ENCODE measurements at regions not wholly inside any gene's neighbourhood (a gene's known extent, or its start where the extent isn't known, plus 50 kb on each side); places are given as distances from the start of the nearest gene placed in this dataset.

DNA sequence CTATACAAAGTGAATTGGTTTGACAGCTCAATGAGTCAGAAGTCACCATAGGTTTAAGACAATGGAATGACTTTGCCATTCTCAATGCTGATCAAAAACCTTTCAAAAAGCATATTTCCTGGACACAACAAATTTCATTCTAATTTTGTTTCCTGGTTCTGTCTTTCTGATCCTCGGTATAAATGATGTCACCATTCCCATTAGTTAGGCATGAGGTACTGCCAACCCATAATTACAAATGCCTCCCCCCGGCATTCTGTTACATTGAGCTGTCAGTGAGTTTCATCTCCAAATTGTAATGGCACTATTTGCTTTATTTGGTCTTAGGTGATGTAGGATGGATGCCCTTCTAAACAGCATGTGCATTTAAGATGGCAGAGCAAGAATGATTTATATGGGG, 81.7 kb upstream of the NFE2L3 start:
- Histone ChIP-seq H3K4me1 (ENCODE audit: insufficient read depth) (no peaks in the 10 kb centered on the region), H3K36me3 (no peaks in the 10 kb centered on the region), H3K9me3 (no peaks in the 10 kb centered on the region), H3K27me3 (no peaks in the 10 kb centered on the region), H3K4me3 (no peak overlapping the region), H3K27ac (no peak overlapping the region)
- intact Hi-C loops (cut with DNase I) = no loop called here
- WGBS, 3 donors = 81 to 86% (median 86%) methylated on average over 2 of the region's 2 CpGs
- TF ChIP-seq, protein P1, sequence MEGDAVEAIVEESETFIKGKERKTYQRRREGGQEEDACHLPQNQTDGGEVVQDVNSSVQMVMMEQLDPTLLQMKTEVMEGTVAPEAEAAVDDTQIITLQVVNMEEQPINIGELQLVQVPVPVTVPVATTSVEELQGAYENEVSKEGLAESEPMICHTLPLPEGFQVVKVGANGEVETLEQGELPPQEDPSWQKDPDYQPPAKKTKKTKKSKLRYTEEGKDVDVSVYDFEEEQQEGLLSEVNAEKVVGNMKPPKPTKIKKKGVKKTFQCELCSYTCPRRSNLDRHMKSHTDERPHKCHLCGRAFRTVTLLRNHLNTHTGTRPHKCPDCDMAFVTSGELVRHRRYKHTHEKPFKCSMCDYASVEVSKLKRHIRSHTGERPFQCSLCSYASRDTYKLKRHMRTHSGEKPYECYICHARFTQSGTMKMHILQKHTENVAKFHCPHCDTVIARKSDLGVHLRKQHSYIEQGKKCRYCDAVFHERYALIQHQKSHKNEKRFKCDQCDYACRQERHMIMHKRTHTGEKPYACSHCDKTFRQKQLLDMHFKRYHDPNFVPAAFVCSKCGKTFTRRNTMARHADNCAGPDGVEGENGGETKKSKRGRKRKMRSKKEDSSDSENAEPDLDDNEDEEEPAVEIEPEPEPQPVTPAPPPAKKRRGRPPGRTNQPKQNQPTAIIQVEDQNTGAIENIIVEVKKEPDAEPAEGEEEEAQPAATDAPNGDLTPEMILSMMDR (IDR thresholded peaks at IDR 0.05) = no peak
- no peak for TF ChIP-seq POLR2A (IDR thresholded peaks at IDR 0.05)
- no peak for DNase-seq

DNA sequence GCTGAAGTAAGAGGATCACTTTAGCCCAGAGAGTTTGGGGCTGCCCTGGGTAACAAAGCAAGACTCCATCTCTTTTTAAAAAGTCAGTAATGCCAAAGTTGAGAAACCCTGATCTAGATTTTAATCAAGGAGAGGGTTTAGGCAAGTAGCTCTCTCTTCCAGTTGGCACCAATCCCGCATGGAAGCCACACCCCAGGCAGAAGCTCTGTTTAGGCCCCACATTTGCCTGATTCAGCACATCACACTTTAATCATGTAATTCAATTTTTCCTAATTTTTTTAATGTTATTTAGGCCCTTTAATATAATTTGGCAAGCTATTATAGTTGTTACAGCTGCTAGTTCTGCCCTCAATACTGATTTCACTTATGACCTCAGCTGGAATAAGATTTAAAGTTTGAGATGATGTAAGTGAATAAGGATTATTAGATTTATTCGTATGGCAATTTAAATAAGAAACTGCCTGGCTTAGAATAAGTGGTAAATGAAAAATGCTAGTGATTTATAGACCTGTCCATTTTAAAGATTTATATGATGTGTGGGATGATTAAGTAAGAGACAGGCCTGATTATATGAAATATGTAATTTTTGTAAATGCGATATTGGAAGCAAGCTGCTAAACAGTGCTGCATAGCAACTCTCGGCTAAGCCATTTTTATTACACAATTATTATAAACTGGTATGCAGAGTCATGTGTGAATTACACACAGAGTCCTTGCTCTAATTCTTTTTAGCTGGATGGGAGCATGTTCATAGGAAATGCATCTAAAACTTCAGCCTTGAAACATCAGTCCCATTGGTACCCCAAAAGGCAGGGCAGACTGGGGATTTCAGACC, 80.2 kb upstream of the NFE2L3 start:
- no peak overlapping the region for H3K4me3 ChIP-seq
- no peak overlapping the region for H3K27ac ChIP-seq
- no peaks in the 10 kb centered on the region for H3K36me3 ChIP-seq
- TF ChIP-seq POLR2A (IDR thresholded peaks at IDR 0.05) (no peak), EP300 (IDR thresholded peaks at IDR 0.05) (no peak)
- TF ChIP-seq, protein P1 (IDR thresholded peaks at IDR 0.05) = no peak
- DNase-seq = no peak
- 71 to 82% (median 80%) methylated on average over 4 of the region's 4 CpGs for whole genome bisulfite sequencing, 3 donors
- no peaks in the 10 kb centered on the region for H3K27me3 ChIP-seq
- H3K9me3 ChIP-seq = no peaks in the 10 kb centered on the region
- intact Hi-C loops (cut with DNase I) = no loop called here
- H3K4me1 ChIP-seq (ENCODE audit: insufficient read depth) = no peaks in the 10 kb centered on the region

DNA sequence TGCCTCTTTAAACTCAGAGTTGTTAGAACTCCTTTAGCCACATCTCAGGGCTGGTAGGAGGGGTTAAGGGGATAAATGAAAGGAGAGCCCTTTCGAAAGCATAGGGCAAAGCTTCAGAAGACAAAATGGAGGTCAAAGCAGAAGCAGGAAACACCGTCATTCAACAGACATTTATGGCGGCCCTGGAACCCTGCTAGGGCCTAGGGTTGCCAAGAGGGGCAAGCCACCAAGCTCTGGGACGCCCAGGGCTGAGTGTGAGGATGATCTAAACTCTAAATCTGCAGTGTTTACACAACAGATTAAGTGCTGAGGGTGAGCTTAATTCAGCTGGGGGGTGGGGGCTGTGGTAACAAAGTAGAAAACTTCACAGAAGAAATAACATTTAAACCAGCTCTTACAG, 79.0 kb upstream of the NFE2L3 start:
- TF ChIP-seq, protein P1 (IDR thresholded peaks at IDR 0.05) = no peak
- TF ChIP-seq POLR2A (IDR thresholded peaks at IDR 0.05) = no peak
- TF ChIP-seq EP300 (IDR thresholded peaks at IDR 0.05) = no peak
- no peaks in the 10 kb centered on the region for H3K27me3 ChIP-seq
- 68 to 81% (median 75%) methylated on average over 4 of the region's 4 CpGs for WGBS, 3 donors
- no peaks in the 10 kb centered on the region for H3K9me3 ChIP-seq
- H3K36me3 ChIP-seq = no peaks in the 10 kb centered on the region
- H3K27ac ChIP-seq = no peak overlapping the region
- H3K4me1 ChIP-seq (ENCODE audit: insufficient read depth) = no peaks in the 10 kb centered on the region
- no peak overlapping the region for H3K4me3 ChIP-seq
- DNase-seq = no peak
- intact Hi-C loops (cut with DNase I) = no loop called here

DNA sequence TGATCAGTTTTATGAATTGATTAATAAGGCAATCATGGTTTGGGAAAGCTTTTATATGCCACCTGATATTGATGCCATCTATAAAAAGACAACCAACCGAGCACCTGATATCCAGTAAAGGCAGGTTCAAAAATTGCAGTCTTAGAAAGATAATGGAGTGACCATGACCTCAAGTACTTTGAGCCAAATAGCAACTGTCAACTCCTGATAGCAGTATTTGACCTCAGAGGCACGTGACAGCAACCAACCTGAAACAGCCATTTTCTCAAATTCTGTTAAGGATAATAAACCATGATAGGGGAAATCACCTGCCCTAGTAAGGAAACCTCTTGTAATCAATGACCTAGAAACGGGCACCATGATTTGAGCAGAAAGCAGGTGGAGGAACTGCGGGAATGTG, 77.1 kb upstream of the NFE2L3 start:
- intact Hi-C loops (cut with DNase I) = no loop called here
- Histone ChIP-seq H3K9me3 (no peaks in the 10 kb centered on the region), H3K4me1 (ENCODE audit: insufficient read depth) (no peaks in the 10 kb centered on the region), H3K27ac (no peak overlapping the region), H3K36me3 (no peaks in the 10 kb centered on the region), H3K4me3 (no peak overlapping the region), H3K27me3 (no peaks in the 10 kb centered on the region)
- TF ChIP-seq, protein P1 (IDR thresholded peaks at IDR 0.05) = no peak
- DNase-seq = no peak
- 71 to 75% (median 74%) methylated on average over 4 of the region's 4 CpGs for WGBS, 3 donors
